IMR-90 (cell line): ENCODE measurements at regions not wholly inside any gene's neighbourhood (a gene's known extent, or its start where the extent isn't known, plus 50 kb on each side); places are given as distances from the start of the nearest gene placed in this dataset.

Experiments
- CTCF ChIP-seq: conservative IDR thresholded peaks from 2 replicates; pipeline ENCODE4 v1.5.1; 2012; ENCODE audit warnings: mild to moderate bottlenecking, low read depth, low read length, improper control_type of control experiment
- MAZ ChIP-seq: IDR thresholded peaks from 2 replicates; pipeline ENCODE4 v1.6.1; 2012; ENCODE audit warnings: low read depth, mild to moderate bottlenecking, low read length, improper control_type of control experiment, moderate library complexity, borderline replicate concordance
- POLR2A ChIP-seq: IDR thresholded peaks from 2 replicates; pipeline ENCODE4 v1.6.1; 2012; ENCODE audit warnings: mild to moderate bottlenecking, low read depth, low read length

GRCh38 chr20:56781108-56781739 lies 152.1 kb downstream of the TFAP2C start:
- TF ChIP-seq CTCF (no peak), MAZ (no peak), POLR2A (no peak)
